H1 (cell line): ENCODE measurements at regions not wholly inside any gene's neighbourhood (a gene's known extent, or its start where the extent isn't known, plus 50 kb on each side); places are given as distances from the start of the nearest gene placed in this dataset.

Experiments
- CTCF ChIA-PET: fragments of 300-600 bp; sonication (Branson Sonifier 250); formaldehyde crosslinking; loops from one replicate; lab custom pipeline; 2021; ENCODE audit not compliant: partially characterized antibody; lab: Charles Lee
- POLR2A ChIA-PET: fragments of 300-600 bp; sonication (Branson Sonifier 250); formaldehyde crosslinking; loops from one replicate; lab custom pipeline; 2021; ENCODE audit warnings: inconsistent platforms; ENCODE audit not compliant: partially characterized antibody; lab: Charles Lee
- DNase-seq, 2 experiments: peaks; one replicate each; pipeline versions ENCODE4 v3.0.0 to v3.0.0-alpha.2; 2010 to 2022; ENCODE audit warnings: low spot score in 2 of 2, low read depth in 1 of 2, mixed read lengths in 1 of 2
- FAIRE-seq: peaks from 2 replicates; lab custom pipeline; 2011; peaks lifted over from hg19 to GRCh38; lab: Jason Lieb, UNC
- H2AFZ ChIP-seq: 2 replicates; pipeline ENCODE4 v1.8.1; 2012; ENCODE audit warnings: low read length, inconsistent platforms
- H2AK5ac ChIP-seq: 2 replicates; pipeline ENCODE4 v1.6.1; 2013; ENCODE audit warnings: low read depth, low read length
- H2BK120ac ChIP-seq: replicated peaks from 2 replicates; pipeline ENCODE3; 2013; ENCODE audit warnings: low read depth, low read length, inconsistent platforms
- H2BK12ac ChIP-seq: 2 replicates; pipeline ENCODE4 v1.6.1; 2013; ENCODE audit warnings: low read depth, low read length
- H2BK15ac ChIP-seq: 2 replicates; pipeline ENCODE4 v1.6.1; 2013; ENCODE audit warnings: low read length
- H2BK20ac ChIP-seq: 2 replicates; pipeline ENCODE4 v1.6.1; 2013; ENCODE audit warnings: low read length
- H2BK5ac ChIP-seq: 2 replicates; pipeline ENCODE4 v1.6.1; 2013; ENCODE audit warnings: low read depth, low read length
- H3K14ac ChIP-seq: 2 replicates; pipeline ENCODE4 v1.6.1; 2013; ENCODE audit warnings: inconsistent platforms; ENCODE audit not compliant: insufficient read length
- H3K18ac ChIP-seq: 2 replicates; pipeline ENCODE4 v1.6.1; 2013; ENCODE audit warnings: low read length; ENCODE audit errors: extremely low read depth
- H3K23ac ChIP-seq: 2 replicates; pipeline ENCODE4 v1.6.1; 2013; ENCODE audit warnings: inconsistent platforms; ENCODE audit not compliant: insufficient read length
- H3K23me2 ChIP-seq: 2 replicates; pipeline ENCODE4 v1.6.1; 2013; ENCODE audit warnings: low read depth, low read length
- H3K27ac ChIP-seq: 2 replicates; pipeline ENCODE4 v1.6.1; 2011; ENCODE audit warnings: low read depth, low read length, inconsistent platforms
- H3K27me3 ChIP-seq, 4 experiments: replicated peaks in 1 of 4; 1 replicate in 1 of 4; 2 replicates in 3 of 4; pipeline versions ENCODE4 v1.6.1 to v1.8.1; 2011 to 2013; ENCODE audit warnings: low read length in 3 of 4, mild to moderate bottlenecking in 3 of 4, inconsistent platforms in 2 of 4, mixed read lengths in 2 of 4, moderate library complexity in 1 of 4; ENCODE audit not compliant: control insufficient read depth in 3 of 4, insufficient read depth in 3 of 4; ENCODE audit errors: extremely low read depth in 1 of 4
- H3K36me3 ChIP-seq, 4 experiments: 2 replicates each; pipeline versions ENCODE4 v1.6.1 to v1.8.1; 2011 to 2013; ENCODE audit warnings: mild to moderate bottlenecking in 4 of 4, low read length in 3 of 4, moderate library complexity in 2 of 4, control low read depth in 1 of 4, inconsistent platforms in 1 of 4; ENCODE audit not compliant: insufficient read depth in 4 of 4, control insufficient read depth in 2 of 4
- H3K4ac ChIP-seq: replicated peaks from 2 replicates; pipeline ENCODE3; 2013; ENCODE audit warnings: low read length, low read depth, mixed read lengths, inconsistent platforms; ENCODE audit not compliant: insufficient read length
- H3K4me1 ChIP-seq, 4 experiments: replicated peaks in 1 of 4; 1 replicate in 1 of 4; 2 replicates in 3 of 4; pipeline versions ENCODE4 v1.6.1 to v1.8.1; 2011 to 2013; ENCODE audit warnings: low read length in 3 of 4, inconsistent platforms in 2 of 4, mixed read lengths in 1 of 4; ENCODE audit not compliant: insufficient read depth in 4 of 4, control insufficient read depth in 3 of 4
- H3K4me2 ChIP-seq, 2 experiments: 2 replicates each; pipeline versions ENCODE4 v1.6.1 to v1.8.1; 2011 to 2013; ENCODE audit warnings: low read depth in 2 of 2, low read length in 2 of 2, control low read depth in 1 of 2, inconsistent platforms in 1 of 2, mild to moderate bottlenecking in 1 of 2; ENCODE audit not compliant: insufficient read depth in 1 of 2
- H3K4me3 ChIP-seq, 4 experiments: fragments of 200-600, 300-600 bp in 1 of 4; sonication (generic), shearing (Covaris generic), sonication (Bioruptor Twin) in 1 of 4; 2 replicates each; pipeline versions ENCODE4 v1.5.1 to v1.8.1; 2011 to 2016; ENCODE audit warnings: low read length in 4 of 4, low read depth in 3 of 4, control low read depth in 2 of 4, inconsistent platforms in 2 of 4, mild to moderate bottlenecking in 2 of 4, mixed read lengths in 1 of 4, moderate library complexity in 1 of 4; ENCODE audit not compliant: insufficient read depth in 2 of 4; ENCODE audit errors: extremely low read depth in 1 of 4
- H3K56ac ChIP-seq: replicated peaks from 2 replicates; pipeline ENCODE3; 2013; ENCODE audit warnings: low read depth, mild to moderate bottlenecking, mixed read lengths, low read length, inconsistent platforms; ENCODE audit not compliant: insufficient read length
- H3K79me1 ChIP-seq: 2 replicates; pipeline ENCODE4 v1.6.1; 2013; ENCODE audit warnings: low read depth, low read length, control low read depth
- H3K79me2 ChIP-seq, 2 experiments: 2 replicates each; pipeline versions ENCODE4 v1.6.1 to v1.8.1; 2012 to 2013; ENCODE audit warnings: low read length in 2 of 2, mild to moderate bottlenecking in 2 of 2, inconsistent platforms in 1 of 2; ENCODE audit not compliant: insufficient read depth in 2 of 2, control insufficient read depth in 1 of 2
- H3K9ac ChIP-seq, 4 experiments: replicated peaks in 1 of 4; 1 replicate in 1 of 4; 2 replicates in 3 of 4; pipeline versions ENCODE4 v1.6.1 to v1.8.1; 2011 to 2013; ENCODE audit warnings: low read depth in 3 of 4, low read length in 3 of 4, control low read depth in 2 of 4, mild to moderate bottlenecking in 2 of 4, moderate library complexity in 2 of 4, inconsistent platforms in 1 of 4; ENCODE audit errors: extremely low read depth in 1 of 4
- H3K9me3 ChIP-seq, 2 experiments: 2 replicates each; pipeline versions ENCODE4 v1.6.1 to v1.8.1; 2012 to 2013; ENCODE audit warnings: mild to moderate bottlenecking in 2 of 2, moderate library complexity in 2 of 2, control low read depth in 1 of 2, inconsistent platforms in 1 of 2, low read depth in 1 of 2, low read length in 1 of 2, mixed read lengths in 1 of 2; ENCODE audit not compliant: insufficient read depth in 2 of 2
- H4K20me1 ChIP-seq, 2 experiments: replicated peaks in 1 of 2; 2 replicates each; pipeline versions ENCODE3 to v1.8.1; 2011 to 2013; ENCODE audit warnings: inconsistent platforms in 2 of 2, low read length in 2 of 2, mild to moderate bottlenecking in 1 of 2; ENCODE audit not compliant: insufficient read depth in 2 of 2, control insufficient read depth in 1 of 2
- H4K5ac ChIP-seq: 2 replicates; pipeline ENCODE4 v1.6.1; 2013; ENCODE audit warnings: low read length, low read depth, mixed read lengths, inconsistent platforms; ENCODE audit not compliant: insufficient read length
- H4K8ac ChIP-seq: 2 replicates; pipeline ENCODE4 v1.8.0; 2013; ENCODE audit warnings: mild to moderate bottlenecking, moderate library complexity, low read length, inconsistent platforms; ENCODE audit not compliant: insufficient read depth; ENCODE audit errors: extremely low read depth
- H4K91ac ChIP-seq: replicated peaks from 2 replicates; pipeline ENCODE3; 2013; ENCODE audit warnings: low read length, mixed read lengths, inconsistent platforms; ENCODE audit not compliant: insufficient read length
- ASH2L ChIP-seq: fragments of 200-600, 300-600 bp; sonication (generic); IDR thresholded peaks from one replicate; pipeline ENCODE4 v1.7.1; 2017; ENCODE audit warnings: low read length
- ATF3 ChIP-seq: IDR thresholded peaks from 2 replicates; pipeline ENCODE4 v1.6.1; 2011; ENCODE audit warnings: low read depth, mild to moderate bottlenecking, low read length; ENCODE audit not compliant: insufficient read depth
- BACH1 ChIP-seq: IDR thresholded peaks from 2 replicates; pipeline ENCODE4 v1.6.1; 2012; ENCODE audit warnings: low read length, improper control_type of control experiment
- E2F6 ChIP-seq: IDR thresholded peaks from 2 replicates; pipeline ENCODE4 v1.6.1; 2012; ENCODE audit warnings: inconsistent platforms
- EP300 ChIP-seq, 2 experiments: IDR thresholded peaks; 1 replicate in 1 of 2; 2 replicates in 1 of 2; pipeline ENCODE4 v1.6.1; 2011 to 2012; ENCODE audit warnings: low read depth in 2 of 2, low read length in 2 of 2, mild to moderate bottlenecking in 2 of 2, borderline replicate concordance in 1 of 2, inconsistent platforms in 1 of 2, moderate library complexity in 1 of 2
- HDAC6 ChIP-seq: IDR thresholded peaks from one replicate; pipeline ENCODE4 v1.7.1; 2012; ENCODE audit warnings: low read depth, mild to moderate bottlenecking, inconsistent platforms, low read length, moderate library complexity
- KDM1A ChIP-seq: fragments of 200-600, 300-600 bp; sonication (generic); IDR thresholded peaks from 2 replicates; pipeline ENCODE4 v1.7.1; 2016; ENCODE audit warnings: mild to moderate bottlenecking, low read length, borderline replicate concordance
- NRF1 ChIP-seq: IDR thresholded peaks from 2 replicates; pipeline ENCODE4 v1.6.1; 2011; ENCODE audit warnings: mild to moderate bottlenecking, low read depth, low read length, improper control_type of control experiment
- POU5F1 ChIP-seq: IDR thresholded peaks from 2 replicates; pipeline ENCODE4 v1.6.1; 2011; ENCODE audit warnings: low read depth, mild to moderate bottlenecking, low read length, moderate library complexity
- SP4 ChIP-seq: IDR thresholded peaks from 2 replicates; pipeline ENCODE4 v1.6.1; 2012; ENCODE audit warnings: low read length, inconsistent platforms
- SRF ChIP-seq: IDR thresholded peaks from 2 replicates; pipeline ENCODE4 v1.6.1; 2011; ENCODE audit warnings: mild to moderate bottlenecking, low read depth, low read length, moderate library complexity
- SUZ12 ChIP-seq: fragments of 200-600 bp; sonication (generic); IDR thresholded peaks from 2 replicates; pipeline ENCODE4 v1.6.1; 2012; ENCODE audit warnings: mild to moderate bottlenecking, inconsistent platforms, low read length, moderate library complexity, mixed read lengths
- WGBS, 2 experiments: shearing (Covaris generic) in 1 of 2; methylation state at CpG; one replicate each; pipeline versions ENCODE4 v1.1.6 to v1.1.7; 2013 to 2015; ENCODE audit warnings: low lambda C conversion rate in 2 of 2, mixed read lengths in 2 of 2, inconsistent platforms in 1 of 2, low coverage in 1 of 2, missing lambda C conversion rate in 1 of 2; ENCODE audit not compliant: insufficient replicate concordance in 2 of 2, insufficient coverage in 1 of 2, insufficient read length in 1 of 2; ENCODE audit errors: extremely low coverage in 1 of 2, missing lambda C conversion rate in 1 of 2; 5-methylcytosine and 5-hydroxymethylcytosine counted together

GRCh38 chr3:105963161-105963560 is 94.3 kb upstream of the CBLB start:
- Histone ChIP-seq H3K9ac (no peak overlapping the region), H2BK5ac (no peak overlapping the region), H2BK120ac (no peak overlapping the region), H3K79me2 (no peaks in the 10 kb centered on the region), H3K23ac (no peak overlapping the region), H3K56ac (no peak overlapping the region), H2BK20ac (no peak overlapping the region), H3K36me3 (no peaks in the 10 kb centered on the region), H4K8ac (no peak overlapping the region), H3K27me3 (no peaks in the 10 kb centered on the region), H3K4me1 (no peaks in the 10 kb centered on the region), H2BK12ac (no peak overlapping the region), H2BK15ac (no peak overlapping the region), H2AFZ (no peak overlapping the region), H3K9me3 (no peaks in the 10 kb centered on the region), H4K91ac (no peak overlapping the region), H4K20me1 (no peaks in the 10 kb centered on the region), H3K14ac (no peak overlapping the region), H3K4me2 (no peak overlapping the region), H3K18ac (no peak overlapping the region), H3K4ac (no peak overlapping the region), H3K4me3 (no peak overlapping the region), H3K27ac (no peak overlapping the region), H3K79me1 (no peaks in the 10 kb centered on the region), H2AK5ac (no peak overlapping the region), H4K5ac (no peak overlapping the region), H3K23me2 (no peaks in the 10 kb centered on the region; the same call in 1 of the 2 replicates)
- DNase-seq: no peak
- WGBS, 2 experiments: 94% methylated on average over 1 of the region's 1 CpG; no CpG with 5 or more reads in 1 of the 2 experiments
- ChIA-PET POLR2A (no interaction called here), CTCF (no interaction called here)
- TF ChIP-seq SP4 (no peak), POU5F1 (no peak), E2F6 (no peak), SRF (no peak), EP300 (IDR thresholded peaks at IDR 0.05; ENCODE audit: borderline replicate concordance in 1 of 2, low read depth in 2 of 2, low read length in 2 of 2) (no peak), HDAC6 (no peak), KDM1A (no peak), SUZ12 (no peak), ATF3 (no peak), BACH1 (no peak), ASH2L (no peak), NRF1 (no peak)
- FAIRE-seq: no peak
